ENCODE measurements at regions not wholly inside any gene's neighbourhood (a gene's known extent, or its start where the extent isn't known, plus 50 kb on each side); places are given as distances from the start of the nearest gene placed in this dataset.
"Not testable (repeated sequence)": the region's sequence is repeated elsewhere in the genome, so short reads cannot be mapped to it uniquely, and the experiment has no call there.

DNA sequence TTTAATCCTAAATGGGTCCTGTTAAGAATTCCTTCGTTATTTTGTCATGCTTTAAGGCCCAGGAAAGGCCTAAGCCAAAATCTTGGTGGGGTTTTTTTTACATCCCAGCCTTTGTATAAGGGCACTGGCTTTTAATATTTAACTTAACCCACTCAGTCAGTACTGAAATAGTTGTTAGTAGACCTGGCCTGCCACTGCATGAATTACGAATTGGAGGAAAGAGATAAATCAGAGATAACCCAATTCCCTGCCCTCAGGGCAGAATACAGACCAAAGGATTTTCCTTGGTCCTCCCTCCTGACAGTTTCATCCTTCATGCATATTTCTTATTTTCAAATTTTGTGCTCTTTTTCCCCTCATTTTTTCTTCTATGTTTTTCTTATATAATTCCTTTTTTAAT, 193.0 kb downstream of the FASLG start:
- TF ChIP-seq, protein P1, sequence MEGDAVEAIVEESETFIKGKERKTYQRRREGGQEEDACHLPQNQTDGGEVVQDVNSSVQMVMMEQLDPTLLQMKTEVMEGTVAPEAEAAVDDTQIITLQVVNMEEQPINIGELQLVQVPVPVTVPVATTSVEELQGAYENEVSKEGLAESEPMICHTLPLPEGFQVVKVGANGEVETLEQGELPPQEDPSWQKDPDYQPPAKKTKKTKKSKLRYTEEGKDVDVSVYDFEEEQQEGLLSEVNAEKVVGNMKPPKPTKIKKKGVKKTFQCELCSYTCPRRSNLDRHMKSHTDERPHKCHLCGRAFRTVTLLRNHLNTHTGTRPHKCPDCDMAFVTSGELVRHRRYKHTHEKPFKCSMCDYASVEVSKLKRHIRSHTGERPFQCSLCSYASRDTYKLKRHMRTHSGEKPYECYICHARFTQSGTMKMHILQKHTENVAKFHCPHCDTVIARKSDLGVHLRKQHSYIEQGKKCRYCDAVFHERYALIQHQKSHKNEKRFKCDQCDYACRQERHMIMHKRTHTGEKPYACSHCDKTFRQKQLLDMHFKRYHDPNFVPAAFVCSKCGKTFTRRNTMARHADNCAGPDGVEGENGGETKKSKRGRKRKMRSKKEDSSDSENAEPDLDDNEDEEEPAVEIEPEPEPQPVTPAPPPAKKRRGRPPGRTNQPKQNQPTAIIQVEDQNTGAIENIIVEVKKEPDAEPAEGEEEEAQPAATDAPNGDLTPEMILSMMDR (conservative IDR thresholded peaks at IDR 0.05), result no peak
- TF ChIP-seq ZFX (IDR thresholded peaks at IDR 0.05), result no peak
- no peak overlapping the region for H3K27ac ChIP-seq

DNA sequence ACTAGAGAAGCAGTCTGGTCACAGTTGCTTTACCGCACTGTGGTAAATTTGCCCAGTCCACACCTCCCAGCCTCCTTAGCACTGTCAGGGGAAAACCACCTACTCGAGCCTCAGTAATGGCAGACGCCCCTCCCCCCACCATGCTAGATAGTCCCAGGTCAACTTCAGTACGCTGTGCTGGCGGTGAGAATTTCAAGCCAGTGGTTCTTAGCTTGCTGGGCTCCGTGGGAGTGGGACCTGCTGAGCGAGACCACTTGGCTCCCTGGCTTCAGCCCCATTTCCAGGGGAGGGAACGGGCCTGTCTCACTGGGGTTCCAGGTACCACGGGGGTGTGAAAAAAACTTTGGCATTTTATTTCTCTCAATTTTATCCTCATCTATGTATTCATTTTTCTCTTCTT, 194.8 kb downstream of the TNFSF18 start:
- not testable (repeated sequence) for H3K27ac ChIP-seq

DNA sequence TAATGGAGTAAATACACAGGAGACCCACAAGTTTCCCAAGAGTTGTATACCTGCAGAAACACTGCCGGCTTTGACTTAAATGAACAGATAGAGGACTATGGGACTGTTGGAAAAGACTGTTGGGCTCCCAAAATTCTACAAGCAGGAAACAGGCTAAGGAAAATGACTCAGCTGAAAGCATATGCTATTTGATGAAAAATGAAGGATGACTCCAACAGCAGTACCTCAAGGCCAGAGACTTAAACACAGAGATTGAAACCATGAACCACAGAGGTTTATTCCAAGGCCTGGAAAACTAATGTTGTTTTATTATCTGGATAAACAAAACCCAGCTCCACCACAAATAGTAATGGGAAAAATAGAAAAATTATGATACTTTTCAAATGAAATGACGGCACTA, 187.7 kb downstream of the TNFSF18 start:
- TF ChIP-seq, protein P1 (conservative IDR thresholded peaks at IDR 0.05), result no peak
- no peak for TF ChIP-seq ZFX (IDR thresholded peaks at IDR 0.05)
- no peak overlapping the region for H3K27ac ChIP-seq

DNA sequence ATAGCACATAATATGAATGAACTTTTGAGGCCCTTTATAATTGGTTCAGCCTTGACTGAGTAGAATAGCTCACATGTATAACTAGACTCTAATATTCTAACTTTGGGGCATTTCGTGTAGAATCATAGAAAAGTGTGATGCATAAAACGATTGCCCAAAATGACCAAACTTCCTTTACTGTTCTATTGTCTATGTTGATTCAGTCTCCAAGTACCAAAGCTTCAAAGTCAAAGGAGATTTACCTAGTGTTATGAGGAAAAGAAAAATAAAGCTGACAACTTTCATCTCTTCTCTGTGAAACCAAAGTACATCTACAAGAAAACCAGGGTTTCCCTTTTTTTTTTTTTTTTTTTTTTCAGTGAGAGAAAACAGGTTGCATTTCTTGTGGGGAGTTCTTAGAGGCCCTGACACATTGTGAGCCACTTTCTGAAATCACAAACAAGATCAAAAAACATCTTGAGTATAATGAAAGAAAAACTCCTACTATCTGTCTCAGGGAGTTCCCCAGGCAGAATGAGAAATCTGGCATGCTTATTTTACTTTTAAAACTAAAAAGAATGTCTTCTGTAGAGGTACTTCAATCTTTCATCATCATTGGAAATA, 183.4 kb downstream of the TNFSF18 start:
- no peak overlapping the region for H3K27ac ChIP-seq

DNA sequence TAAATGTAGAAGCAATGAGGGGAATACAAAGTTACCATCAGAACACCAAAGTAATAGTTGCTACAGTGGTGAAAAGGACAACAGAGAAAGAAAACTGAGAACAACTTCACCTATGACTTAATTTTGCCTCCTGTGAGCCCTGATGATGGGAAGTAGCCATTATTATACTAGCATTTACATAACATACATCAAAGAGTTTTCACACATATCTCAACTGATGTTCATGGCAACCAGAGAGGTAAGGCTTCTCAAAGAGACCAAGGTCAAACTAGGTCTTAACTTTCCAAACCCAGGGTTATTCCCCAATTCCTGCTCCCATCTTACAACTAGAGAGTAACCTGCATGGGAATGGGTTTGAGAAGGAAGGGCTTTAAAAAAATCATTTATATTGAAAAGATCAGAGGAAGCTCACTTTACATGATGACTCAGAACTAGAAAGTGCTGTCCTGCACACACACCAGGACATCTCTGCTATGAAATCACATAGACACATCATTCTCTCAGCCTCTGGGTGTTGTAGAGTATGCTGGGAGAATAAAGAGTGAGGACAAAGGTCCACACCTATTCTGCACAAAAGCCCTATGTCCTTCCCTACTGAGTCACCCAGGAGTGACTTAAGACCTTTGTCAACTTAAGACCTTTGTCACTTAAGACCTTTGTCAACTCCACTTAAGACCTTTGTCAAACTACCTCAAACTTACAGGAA, 179.7 kb downstream of the TNFSF18 start:
- TF ChIP-seq, protein P1 (conservative IDR thresholded peaks at IDR 0.05), result no peak
- no peak for TF ChIP-seq ZFX (IDR thresholded peaks at IDR 0.05)
- no peak overlapping the region for H3K27ac ChIP-seq

More for the DNA sequence above, 183.4 kb downstream of the TNFSF18 start:
- TF ChIP-seq ZFX (IDR thresholded peaks at IDR 0.05), result no peak
- TF ChIP-seq, protein P1 (conservative IDR thresholded peaks at IDR 0.05), result no peak

DNA sequence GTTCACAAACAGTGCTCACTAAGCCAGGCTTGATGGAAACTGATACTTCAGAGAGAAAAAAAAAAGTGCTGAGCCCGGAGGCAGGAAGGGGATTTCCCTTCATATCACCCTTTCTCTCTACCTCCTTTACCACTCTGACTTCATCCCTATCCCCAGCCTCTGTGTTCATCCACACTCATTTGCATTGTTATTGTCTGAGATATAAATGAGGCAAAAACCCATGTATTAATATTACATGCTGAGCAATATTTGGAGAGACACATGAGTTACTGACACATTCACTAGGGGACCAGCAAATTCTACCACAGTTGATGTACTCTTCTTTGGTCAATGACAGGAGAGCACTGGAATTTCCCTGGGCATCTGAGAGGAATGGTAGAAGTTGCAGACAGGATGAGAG, 175.8 kb downstream of the TNFSF18 start:
- TF ChIP-seq ZFX (IDR thresholded peaks at IDR 0.05), result no peak
- TF ChIP-seq, protein P1 (conservative IDR thresholded peaks at IDR 0.05), result no peak
- no peak overlapping the region for H3K27ac ChIP-seq

DNA sequence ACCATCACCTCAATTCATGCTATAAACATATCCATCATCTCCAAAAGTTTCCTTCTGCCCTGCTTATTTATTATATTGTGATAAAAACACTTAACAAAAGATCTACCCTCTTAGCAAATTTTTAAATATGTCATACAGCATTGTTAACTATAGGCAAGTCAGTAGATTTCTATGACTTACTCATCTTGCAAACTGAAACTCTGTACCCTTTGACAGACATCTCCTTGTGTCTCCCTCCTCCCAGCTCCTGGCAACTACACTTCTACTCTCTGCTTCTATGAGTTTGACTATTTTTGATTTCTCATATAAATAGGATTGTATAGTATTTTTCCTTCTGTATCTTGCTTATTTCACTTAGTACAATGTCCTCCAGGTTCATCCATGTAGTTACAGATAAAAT, 174.8 kb downstream of the TNFSF18 start:
- TF ChIP-seq, protein P1 (conservative IDR thresholded peaks at IDR 0.05), result no peak
- TF ChIP-seq ZFX (IDR thresholded peaks at IDR 0.05), result no peak
- H3K27ac ChIP-seq, result no peak overlapping the region

DNA sequence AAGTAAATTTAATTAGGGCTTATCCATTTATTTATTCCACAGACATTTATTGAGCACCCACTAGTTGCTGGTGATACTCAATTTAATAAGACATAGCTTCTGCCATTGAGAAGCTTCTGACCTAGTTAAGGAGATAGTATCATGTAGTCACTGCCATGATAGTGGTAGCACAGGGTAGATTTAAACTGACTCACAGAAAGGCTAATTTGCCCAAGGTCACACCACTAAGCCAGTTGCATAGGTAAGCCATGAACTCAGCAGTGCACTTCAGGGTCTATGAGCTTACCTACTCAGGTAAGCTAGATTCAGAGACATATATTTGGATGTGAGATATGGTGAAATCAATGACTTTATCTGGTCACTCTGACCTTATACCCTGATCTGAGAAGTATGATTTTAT, 168.4 kb downstream of the TNFSF18 start:
- no peak overlapping the region for H3K27ac ChIP-seq
- TF ChIP-seq, protein P1 (conservative IDR thresholded peaks at IDR 0.05), result no peak
- no peak for TF ChIP-seq ZFX (IDR thresholded peaks at IDR 0.05)
